ENCODE measurements at regions not wholly inside any gene's neighbourhood (a gene's known extent, or its start where the extent isn't known, plus 50 kb on each side); places are given as distances from the start of the nearest gene placed in this dataset.
"Not testable (repeated sequence)": the region's sequence is repeated elsewhere in the genome, so short reads cannot be mapped to it uniquely, and the experiment has no call there.

GRCh38 chr3:18205701-18206100 lies 219.4 kb downstream of the SATB1 start:
- H3K4me3 Mint-ChIP-seq; DNase-seq; ATAC-seq (replicated peaks in 1 of 2); H3K27me3 Mint-ChIP-seq (ENCODE audit: low read depth); H3K36me3 Mint-ChIP-seq (ENCODE audit: insufficient read depth in 2 of 2); H3K9me3 Mint-ChIP-seq; H3K27ac Mint-ChIP-seq: not testable (repeated sequence)
- peaks cover 27% of the 10 kb centered on the region for H3K4me1 Mint-ChIP-seq (ENCODE audit: low read depth)

- Mint-ChIP-seq H3K27ac (no peak overlapping the region), H3K4me3 (no peak overlapping the region), H3K4me1 (ENCODE audit: low read depth) (peaks cover under 1% of the 10 kb centered on the region), H3K27me3 (ENCODE audit: low read depth) (peaks cover 7% of the 10 kb centered on the region), H3K36me3 (ENCODE audit: insufficient read depth in 2 of 2) (peaks cover 5 to 8% of the 10 kb centered on the region in 2 donors), H3K9me3 (peaks cover 9 to 14% of the 10 kb centered on the region in 2 donors)
- DNase-seq (no peak), ATAC-seq (replicated peaks in 1 of 2) (no peak)
Measured at GRCh38 chr3:18201315-18201714, 223.8 kb downstream of the SATB1 start.

- Mint-ChIP-seq H3K9me3 (peaks cover 9 to 14% of the 10 kb centered on the region in 2 donors), H3K36me3 (ENCODE audit: insufficient read depth in 2 of 2) (peaks cover 5 to 8% of the 10 kb centered on the region in 2 donors), H3K4me1 (ENCODE audit: low read depth) (no peaks in the 10 kb centered on the region), H3K27ac (no peak overlapping the region), H3K27me3 (ENCODE audit: low read depth) (no peaks in the 10 kb centered on the region), H3K4me3 (no peak overlapping the region)
- no peak for ATAC-seq (replicated peaks in 1 of 2)
- DNase-seq = no peak
Measured at GRCh38 chr3:18199757-18200156, 225.4 kb downstream of the SATB1 start.

- Mint-ChIP-seq H3K27me3 (ENCODE audit: low read depth) (no peaks in the 10 kb centered on the region), H3K27ac (no peak overlapping the region), H3K9me3 (peaks cover 9 to 14% of the 10 kb centered on the region in 2 donors), H3K36me3 (ENCODE audit: insufficient read depth in 2 of 2) (peaks cover 5 to 8% of the 10 kb centered on the region in 2 donors), H3K4me3 (no peak overlapping the region), H3K4me1 (ENCODE audit: low read depth) (no peaks in the 10 kb centered on the region)
- ATAC-seq (replicated peaks in 1 of 2) = no peak
- DNase-seq = no peak
Measured at GRCh38 chr3:18195836-18196235, 229.3 kb downstream of the SATB1 start.

GRCh38 chr3:18194431-18194830 lies 230.7 kb downstream of the SATB1 start:
- Mint-ChIP-seq H3K27ac (no peak overlapping the region), H3K27me3 (ENCODE audit: low read depth) (peaks cover 10% of the 10 kb centered on the region), H3K9me3 (peaks cover 6 to 9% of the 10 kb centered on the region in 2 donors), H3K4me3 (no peak overlapping the region), H3K4me1 (ENCODE audit: low read depth) (no peaks in the 10 kb centered on the region), H3K36me3 (ENCODE audit: insufficient read depth in 2 of 2) (peaks cover 3 to 4% of the 10 kb centered on the region in 2 donors)
- DNase-seq (no peak), ATAC-seq (replicated peaks in 1 of 2) (no peak)

GRCh38 chr3:18190646-18191045 lies 234.5 kb downstream of the SATB1 start:
- Mint-ChIP-seq H3K4me3 (no peak overlapping the region), H3K27me3 (ENCODE audit: low read depth) (peaks cover 10% of the 10 kb centered on the region), H3K36me3 (ENCODE audit: insufficient read depth in 2 of 2) (no peaks in the 10 kb centered on the region), H3K9me3 (no peaks in the 10 kb centered on the region), H3K27ac (no peak overlapping the region), H3K4me1 (ENCODE audit: low read depth) (no peaks in the 10 kb centered on the region)
- DNase-seq (no peak), ATAC-seq (replicated peaks in 1 of 2) (no peak)

- peaks cover 10% of the 10 kb centered on the region for H3K27me3 Mint-ChIP-seq (ENCODE audit: low read depth)
- no peak overlapping the region for H3K4me3 Mint-ChIP-seq
- H3K4me1 Mint-ChIP-seq (ENCODE audit: low read depth) = no peaks in the 10 kb centered on the region
- no peak overlapping the region for H3K27ac Mint-ChIP-seq
- H3K36me3 Mint-ChIP-seq (ENCODE audit: insufficient read depth in 2 of 2) = no peaks in the 10 kb centered on the region
- ATAC-seq (replicated peaks in 1 of 2) = no peak
- no peak for DNase-seq
- no peaks in the 10 kb centered on the region for H3K9me3 Mint-ChIP-seq
Measured at GRCh38 chr3:18189282-18190050, 235.7 kb downstream of the SATB1 start.

GRCh38 chr3:18188491-18188890 lies 236.6 kb downstream of the SATB1 start:
- no peak for ATAC-seq (replicated peaks in 1 of 2)
- H3K27ac Mint-ChIP-seq = no peak overlapping the region
- no peaks in the 10 kb centered on the region for H3K36me3 Mint-ChIP-seq (ENCODE audit: insufficient read depth in 2 of 2)
- no peaks in the 10 kb centered on the region for H3K9me3 Mint-ChIP-seq
- H3K4me3 Mint-ChIP-seq = no peak overlapping the region
- DNase-seq = no peak
- peaks cover 10% of the 10 kb centered on the region for H3K27me3 Mint-ChIP-seq (ENCODE audit: low read depth)
- no peaks in the 10 kb centered on the region for H3K4me1 Mint-ChIP-seq (ENCODE audit: low read depth)

GRCh38 chr3:18185624-18186023 lies 239.5 kb downstream of the SATB1 start:
- H3K4me1 Mint-ChIP-seq (ENCODE audit: low read depth) = no peaks in the 10 kb centered on the region
- no peak overlapping the region for H3K27ac Mint-ChIP-seq
- ATAC-seq (replicated peaks in 1 of 2) (no peak), DNase-seq (no peak)
- H3K27me3 Mint-ChIP-seq (ENCODE audit: low read depth) = peaks cover 21% of the 10 kb centered on the region
- H3K36me3 Mint-ChIP-seq (ENCODE audit: insufficient read depth in 2 of 2) = no peaks in the 10 kb centered on the region
- H3K4me3 Mint-ChIP-seq = no peak overlapping the region
- no peaks in the 10 kb centered on the region for H3K9me3 Mint-ChIP-seq

- not testable (repeated sequence) for H3K4me3 Mint-ChIP-seq; H3K9me3 Mint-ChIP-seq; H3K36me3 Mint-ChIP-seq (ENCODE audit: insufficient read depth in 2 of 2); DNase-seq; H3K4me1 Mint-ChIP-seq (ENCODE audit: low read depth); ATAC-seq (replicated peaks in 1 of 2); H3K27ac Mint-ChIP-seq
- peaks cover 13% of the 10 kb centered on the region for H3K27me3 Mint-ChIP-seq (ENCODE audit: low read depth)
Measured at GRCh38 chr3:18182923-18183322, 242.2 kb downstream of the SATB1 start.

- Mint-ChIP-seq H3K27me3 (ENCODE audit: low read depth) (peaks cover 13% of the 10 kb centered on the region), H3K4me3 (no peak overlapping the region), H3K36me3 (ENCODE audit: insufficient read depth in 2 of 2) (no peaks in the 10 kb centered on the region), H3K4me1 (ENCODE audit: low read depth) (no peaks in the 10 kb centered on the region), H3K27ac (no peak overlapping the region), H3K9me3 (peaks cover 0 to 4% of the 10 kb centered on the region in 2 donors)
- ATAC-seq (replicated peaks in 1 of 2) (no peak), DNase-seq (no peak)
Measured at GRCh38 chr3:18179521-18179920, 245.6 kb downstream of the SATB1 start.

- no peak for ATAC-seq (replicated peaks in 1 of 2)
- Mint-ChIP-seq H3K4me3 (no peak overlapping the region), H3K36me3 (ENCODE audit: insufficient read depth in 2 of 2) (no peaks in the 10 kb centered on the region), H3K4me1 (ENCODE audit: low read depth) (no peaks in the 10 kb centered on the region), H3K27me3 (ENCODE audit: low read depth) (peaks cover 9% of the 10 kb centered on the region), H3K9me3 (peaks cover 0 to 4% of the 10 kb centered on the region in 2 donors), H3K27ac (no peak overlapping the region)
- no peak for DNase-seq
Measured at GRCh38 chr3:18177271-18177670, 247.9 kb downstream of the SATB1 start.

- DNase-seq; H3K36me3 Mint-ChIP-seq (ENCODE audit: insufficient read depth in 2 of 2); H3K27ac Mint-ChIP-seq; ATAC-seq (replicated peaks in 1 of 2); H3K27me3 Mint-ChIP-seq (ENCODE audit: low read depth); H3K4me1 Mint-ChIP-seq (ENCODE audit: low read depth); H3K4me3 Mint-ChIP-seq; H3K9me3 Mint-ChIP-seq: not testable (repeated sequence)
Measured at GRCh38 chr3:18173891-18174290, 251.2 kb downstream of the SATB1 start.

GRCh38 chr3:18159681-18160080 lies 265.5 kb downstream of the SATB1 start:
- no peak for DNase-seq
- Mint-ChIP-seq H3K27ac (no peak overlapping the region), H3K9me3 (no peaks in the 10 kb centered on the region), H3K4me3 (no peak overlapping the region), H3K4me1 (ENCODE audit: low read depth) (no peaks in the 10 kb centered on the region), H3K36me3 (ENCODE audit: insufficient read depth in 2 of 2) (no peaks in the 10 kb centered on the region), H3K27me3 (ENCODE audit: low read depth) (peaks cover 16% of the 10 kb centered on the region)
- no peak for ATAC-seq (replicated peaks in 1 of 2)

All from activated T-cell treated with anti-CD3 and anti-CD28 coated beads, Interleukin-2, amount 50 U/mL, for 72 hours (primary cell).